Glutamatergic neuron (in vitro differentiated cells): ENCODE measurements at regions not wholly inside any gene's neighbourhood (a gene's known extent, or its start where the extent isn't known, plus 50 kb on each side); places are given as distances from the start of the nearest gene placed in this dataset.

Source experiments
- DNase-seq: peaks from one replicate; pipeline ENCODE4 v3.0.0; 2022
- H3K27ac Mint-ChIP-seq: one replicate; pipeline ENCODE4 v1.8.0; 2020; ENCODE audit warnings: mild to moderate bottlenecking, mixed read lengths, inconsistent platforms; ENCODE audit not compliant: unreplicated experiment
- H3K27me3 Mint-ChIP-seq: one replicate; pipeline ENCODE4 v1.8.0; 2020; ENCODE audit warnings: mild to moderate bottlenecking, moderate library complexity, mixed read lengths, inconsistent platforms; ENCODE audit not compliant: unreplicated experiment
- H3K36me3 Mint-ChIP-seq: one replicate; pipeline ENCODE4 v1.8.0; 2020; ENCODE audit warnings: mild to moderate bottlenecking, mixed read lengths, inconsistent platforms; ENCODE audit not compliant: unreplicated experiment
- H3K4me1 Mint-ChIP-seq: one replicate; pipeline ENCODE4 v1.8.0; 2020; ENCODE audit warnings: mild to moderate bottlenecking, low read depth, mixed read lengths, inconsistent platforms; ENCODE audit not compliant: unreplicated experiment
- H3K4me3 Mint-ChIP-seq: one replicate; pipeline ENCODE4 v1.8.0; 2020; ENCODE audit warnings: mild to moderate bottlenecking, mixed read lengths, inconsistent platforms; ENCODE audit not compliant: unreplicated experiment
- H3K9me3 Mint-ChIP-seq: one replicate; pipeline ENCODE4 v1.8.0; 2020; ENCODE audit warnings: mild to moderate bottlenecking, moderate library complexity, mixed read lengths, inconsistent platforms; ENCODE audit not compliant: unreplicated experiment
- TF ChIP-seq, protein P1 (sequence below): fragments of 200-600 bp; sonication (generic); IDR thresholded peaks from one replicate; pipeline ENCODE4 v1.5.0; 2021; ENCODE audit not compliant: partially characterized antibody, unreplicated experiment

DNA sequence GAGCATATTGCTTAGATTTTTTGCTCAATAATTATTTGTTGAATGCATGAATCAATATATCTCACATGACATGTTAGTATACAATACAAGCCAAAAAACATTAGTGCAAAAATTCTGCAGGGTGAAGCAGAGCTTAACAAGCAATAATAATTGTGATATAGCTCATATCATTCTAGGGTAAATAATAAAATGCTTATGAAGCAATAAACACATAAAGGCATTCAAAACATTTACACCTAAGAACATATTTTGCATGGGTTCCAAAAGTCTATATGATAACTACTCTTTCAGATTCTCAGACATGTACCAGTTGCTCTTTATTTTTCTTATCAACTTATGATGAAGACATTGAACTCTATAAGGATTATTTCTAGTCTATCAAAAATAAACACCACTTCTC lies 886.2 kb downstream of the TRHDE start:
- Mint-ChIP-seq H3K27ac (no peak overlapping the region), H3K9me3 (no peaks in the 10 kb centered on the region), H3K4me3 (no peak overlapping the region), H3K27me3 (no peaks in the 10 kb centered on the region), H3K36me3 (no peaks in the 10 kb centered on the region), H3K4me1 (no peaks in the 10 kb centered on the region)
- TF ChIP-seq, protein P1, sequence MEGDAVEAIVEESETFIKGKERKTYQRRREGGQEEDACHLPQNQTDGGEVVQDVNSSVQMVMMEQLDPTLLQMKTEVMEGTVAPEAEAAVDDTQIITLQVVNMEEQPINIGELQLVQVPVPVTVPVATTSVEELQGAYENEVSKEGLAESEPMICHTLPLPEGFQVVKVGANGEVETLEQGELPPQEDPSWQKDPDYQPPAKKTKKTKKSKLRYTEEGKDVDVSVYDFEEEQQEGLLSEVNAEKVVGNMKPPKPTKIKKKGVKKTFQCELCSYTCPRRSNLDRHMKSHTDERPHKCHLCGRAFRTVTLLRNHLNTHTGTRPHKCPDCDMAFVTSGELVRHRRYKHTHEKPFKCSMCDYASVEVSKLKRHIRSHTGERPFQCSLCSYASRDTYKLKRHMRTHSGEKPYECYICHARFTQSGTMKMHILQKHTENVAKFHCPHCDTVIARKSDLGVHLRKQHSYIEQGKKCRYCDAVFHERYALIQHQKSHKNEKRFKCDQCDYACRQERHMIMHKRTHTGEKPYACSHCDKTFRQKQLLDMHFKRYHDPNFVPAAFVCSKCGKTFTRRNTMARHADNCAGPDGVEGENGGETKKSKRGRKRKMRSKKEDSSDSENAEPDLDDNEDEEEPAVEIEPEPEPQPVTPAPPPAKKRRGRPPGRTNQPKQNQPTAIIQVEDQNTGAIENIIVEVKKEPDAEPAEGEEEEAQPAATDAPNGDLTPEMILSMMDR: no peak
- no peak for DNase-seq

DNA sequence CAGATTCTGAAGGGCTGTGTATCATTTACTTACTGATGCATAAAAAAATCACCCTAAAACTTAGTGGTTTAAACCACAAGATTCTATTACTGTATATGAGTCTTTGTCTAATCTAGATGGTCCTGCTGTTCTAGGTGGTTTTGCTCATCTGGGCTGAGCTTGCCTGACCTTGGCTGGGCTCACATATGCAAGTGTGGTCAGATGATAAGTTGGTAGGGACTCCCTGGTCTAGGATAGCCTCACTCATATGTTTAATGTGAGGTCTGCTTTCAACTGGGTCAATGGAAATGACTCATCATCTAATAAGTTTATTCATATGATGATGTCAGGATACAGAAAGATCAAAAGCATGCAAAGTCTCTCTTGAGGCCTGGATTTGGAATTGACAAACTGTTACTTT lies 887.8 kb downstream of the TRHDE start:
- TF ChIP-seq, protein P1: no peak
- H3K4me3 Mint-ChIP-seq: no peak overlapping the region
- H3K27ac Mint-ChIP-seq: no peak overlapping the region
- DNase-seq: no peak
- H3K36me3 Mint-ChIP-seq: no peaks in the 10 kb centered on the region
- H3K9me3 Mint-ChIP-seq: no peaks in the 10 kb centered on the region
- H3K27me3 Mint-ChIP-seq: no peaks in the 10 kb centered on the region
- no peaks in the 10 kb centered on the region for H3K4me1 Mint-ChIP-seq

DNA sequence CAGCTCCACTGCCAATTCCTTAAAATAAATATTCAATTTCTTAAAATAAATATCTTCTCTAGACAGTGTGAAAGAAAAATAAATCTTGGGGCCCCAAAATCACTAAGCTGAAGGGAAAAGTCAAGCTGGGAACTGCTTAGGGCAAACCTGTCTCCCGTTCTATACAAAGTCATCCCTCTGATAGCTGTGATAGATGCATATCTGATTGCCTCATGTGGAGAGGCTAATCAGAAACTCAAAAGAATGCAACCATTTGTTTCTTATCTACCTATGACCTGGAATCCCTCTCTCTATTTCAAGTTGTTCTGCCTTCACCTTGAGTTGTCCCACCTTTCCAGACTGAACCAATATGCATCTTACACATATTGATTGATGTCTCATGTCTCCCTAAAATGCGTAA lies 889.8 kb downstream of the TRHDE start:
- Mint-ChIP-seq H3K9me3 (no peaks in the 10 kb centered on the region), H3K4me3 (no peak overlapping the region), H3K4me1 (no peaks in the 10 kb centered on the region), H3K27me3 (no peaks in the 10 kb centered on the region), H3K27ac (no peak overlapping the region), H3K36me3 (no peaks in the 10 kb centered on the region)
- no peak for DNase-seq
- TF ChIP-seq, protein P1: no peak

GRCh38 chr12:73180734-73181133 lies 908.6 kb downstream of the TRHDE start:
- peak overlapping the region; percentile 88 for H3K27ac Mint-ChIP-seq
- H3K36me3 Mint-ChIP-seq: peaks cover 14% of the 10 kb centered on the region
- DNase-seq: no peak
- H3K4me1 Mint-ChIP-seq: peaks cover 9% of the 10 kb centered on the region
- H3K9me3 Mint-ChIP-seq: peaks cover 13% of the 10 kb centered on the region
- peaks cover 4% of the 10 kb centered on the region for H3K27me3 Mint-ChIP-seq
- TF ChIP-seq, protein P1: no peak
- no peak overlapping the region for H3K4me3 Mint-ChIP-seq

DNA sequence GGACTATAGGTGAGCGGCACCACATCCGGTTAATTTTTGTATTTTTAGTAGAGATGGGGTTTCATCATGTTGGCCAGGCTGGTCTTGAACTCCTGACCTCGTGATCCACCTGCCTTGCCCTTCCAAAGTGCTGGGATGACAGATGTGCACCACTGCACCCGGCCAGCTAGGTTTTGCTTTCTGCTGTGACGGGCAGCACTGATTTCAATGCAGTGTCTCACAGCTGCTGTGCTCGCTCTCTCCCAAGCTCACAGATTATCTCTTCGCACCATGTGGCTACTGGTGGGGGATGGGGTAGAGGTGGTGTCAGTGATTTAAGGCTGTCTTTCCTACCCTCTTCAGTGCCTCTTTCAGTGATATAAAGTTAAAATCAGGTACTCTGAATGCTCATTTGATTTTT lies 909.1 kb downstream of the TRHDE start:
- Mint-ChIP-seq H3K27ac (peak overlapping the region; percentile 95), H3K4me3 (peak overlapping the region; percentile 30), H3K9me3 (peaks cover 13% of the 10 kb centered on the region), H3K4me1 (peaks cover 9% of the 10 kb centered on the region), H3K36me3 (peaks cover 14% of the 10 kb centered on the region), H3K27me3 (peaks cover 4% of the 10 kb centered on the region)
- DNase-seq: peak; percentile 58
- TF ChIP-seq, protein P1: no peak
